ENCODE measurements at regions not wholly inside any gene's neighbourhood (a gene's known extent, or its start where the extent isn't known, plus 50 kb on each side); places are given as distances from the start of the nearest gene placed in this dataset.

- H3K27ac Mint-ChIP-seq: no peak overlapping the region
- peaks cover 17% of the 10 kb centered on the region for H3K4me1 Mint-ChIP-seq (ENCODE audit: low read depth)
- no peaks in the 10 kb centered on the region for H3K36me3 Mint-ChIP-seq (ENCODE audit: low read depth)
Observed at GRCh38 chr10:28378986-28379585, 76.2 kb upstream of the MPP7 start.

GRCh38 chr10:28381466-28381865, 78.6 kb upstream of the MPP7 start:
- Mint-ChIP-seq H3K4me3 (no peak overlapping the region), H3K4me1 (ENCODE audit: low read depth) (peaks cover 19% of the 10 kb centered on the region), H3K27ac (no peak overlapping the region), H3K36me3 (ENCODE audit: low read depth) (no peaks in the 10 kb centered on the region), H3K9me3 (no peaks in the 10 kb centered on the region), H3K27me3 (ENCODE audit: insufficient read depth) (peaks cover 20% of the 10 kb centered on the region)
- intact Hi-C loops (cut with micrococcal nuclease): loop anchor here (1.0 to 5.0 kb wide), 3 partner anchors 78 to 824 kb away; partner anchors contain the start of gene MPP7
- no peak for DNase-seq (ENCODE audit: low spot score)

More at GRCh38 chr10:28378986-28379585, 76.2 kb upstream of the MPP7 start:
- intact Hi-C loops (cut with micrococcal nuclease): no loop called here
- Mint-ChIP-seq H3K9me3 (no peaks in the 10 kb centered on the region), H3K27me3 (ENCODE audit: insufficient read depth) (peaks cover 12% of the 10 kb centered on the region), H3K4me3 (no peak overlapping the region)
- DNase-seq (ENCODE audit: low spot score): no peak

GRCh38 chr10:28381903-28382347, 79.1 kb upstream of the MPP7 start:
- Mint-ChIP-seq H3K4me1 (ENCODE audit: low read depth) (peaks cover 24% of the 10 kb centered on the region), H3K9me3 (no peaks in the 10 kb centered on the region), H3K4me3 (no peak overlapping the region), H3K27ac (no peak overlapping the region), H3K27me3 (ENCODE audit: insufficient read depth) (peaks cover 22% of the 10 kb centered on the region), H3K36me3 (ENCODE audit: low read depth) (no peaks in the 10 kb centered on the region)
- peak; percentile 58 for DNase-seq (ENCODE audit: low spot score)
- intact Hi-C loops (cut with micrococcal nuclease): loop anchor here (1.0 to 5.0 kb wide), 6 partner anchors 14 to 825 kb away; partner anchors contain the start of gene MPP7

GRCh38 chr10:28382525-28383269, 79.8 kb upstream of the MPP7 start:
- Mint-ChIP-seq H3K27me3 (ENCODE audit: insufficient read depth) (peaks cover 25% of the 10 kb centered on the region), H3K27ac (no peak overlapping the region), H3K36me3 (ENCODE audit: low read depth) (no peaks in the 10 kb centered on the region), H3K9me3 (no peaks in the 10 kb centered on the region), H3K4me3 (no peak overlapping the region), H3K4me1 (ENCODE audit: low read depth) (peaks cover 25% of the 10 kb centered on the region)
- DNase-seq (ENCODE audit: low spot score): no peak
- intact Hi-C loops (cut with micrococcal nuclease): loop anchor here (1.0 to 5.0 kb wide), 4 partner anchors 14 to 825 kb away; no protein-coding TSS in a partner anchor

- Mint-ChIP-seq H3K4me1 (ENCODE audit: low read depth) (peaks cover 25% of the 10 kb centered on the region), H3K9me3 (no peaks in the 10 kb centered on the region), H3K36me3 (ENCODE audit: low read depth) (no peaks in the 10 kb centered on the region), H3K27ac (no peak overlapping the region), H3K4me3 (no peak overlapping the region), H3K27me3 (ENCODE audit: insufficient read depth) (peaks cover 21% of the 10 kb centered on the region)
- no peak for DNase-seq (ENCODE audit: low spot score)
- intact Hi-C loops (cut with micrococcal nuclease): loop anchor here (5.0 kb wide), 1 partner anchor 827 kb away; no protein-coding TSS in a partner anchor
Observed at GRCh38 chr10:28384557-28384956, 81.7 kb upstream of the MPP7 start.

- Mint-ChIP-seq H3K4me3 (no peak overlapping the region), H3K4me1 (ENCODE audit: low read depth) (peaks cover 16% of the 10 kb centered on the region), H3K27ac (no peak overlapping the region), H3K9me3 (no peaks in the 10 kb centered on the region), H3K27me3 (ENCODE audit: insufficient read depth) (peaks cover 21% of the 10 kb centered on the region), H3K36me3 (ENCODE audit: low read depth) (no peaks in the 10 kb centered on the region)
- DNase-seq (ENCODE audit: low spot score): no peak
- intact Hi-C loops (cut with micrococcal nuclease): no loop called here
Observed at GRCh38 chr10:28385748-28386502, 83.1 kb upstream of the MPP7 start.

- Mint-ChIP-seq H3K4me1 (ENCODE audit: low read depth) (peaks cover 14% of the 10 kb centered on the region), H3K9me3 (no peaks in the 10 kb centered on the region), H3K27ac (no peak overlapping the region), H3K27me3 (ENCODE audit: insufficient read depth) (peaks cover 21% of the 10 kb centered on the region), H3K4me3 (no peak overlapping the region), H3K36me3 (ENCODE audit: low read depth) (no peaks in the 10 kb centered on the region)
- intact Hi-C loops (cut with micrococcal nuclease): no loop called here
- DNase-seq (ENCODE audit: low spot score): no peak
Observed at GRCh38 chr10:28386503-28386868, 83.6 kb upstream of the MPP7 start.

- Mint-ChIP-seq H3K27ac (no peak overlapping the region), H3K4me3 (no peak overlapping the region), H3K27me3 (ENCODE audit: insufficient read depth) (peaks cover 21% of the 10 kb centered on the region), H3K4me1 (ENCODE audit: low read depth) (peaks cover 9% of the 10 kb centered on the region), H3K36me3 (ENCODE audit: low read depth) (no peaks in the 10 kb centered on the region), H3K9me3 (no peaks in the 10 kb centered on the region)
- DNase-seq (ENCODE audit: low spot score): no peak
- intact Hi-C loops (cut with micrococcal nuclease): no loop called here
Observed at GRCh38 chr10:28387140-28387539, 84.3 kb upstream of the MPP7 start.

- H3K36me3 Mint-ChIP-seq (ENCODE audit: low read depth): no peaks in the 10 kb centered on the region
- H3K27me3 Mint-ChIP-seq (ENCODE audit: insufficient read depth): peaks cover 22% of the 10 kb centered on the region
- DNase-seq (ENCODE audit: low spot score): no peak
- no peak overlapping the region for H3K27ac Mint-ChIP-seq
- intact Hi-C loops (cut with micrococcal nuclease): no loop called here
- H3K4me3 Mint-ChIP-seq: no peak overlapping the region
- H3K9me3 Mint-ChIP-seq: no peaks in the 10 kb centered on the region
- peaks cover 14% of the 10 kb centered on the region for H3K4me1 Mint-ChIP-seq (ENCODE audit: low read depth)
Observed at GRCh38 chr10:28391283-28391682, 88.4 kb upstream of the MPP7 start.

- Mint-ChIP-seq H3K27ac (no peak overlapping the region), H3K36me3 (ENCODE audit: low read depth) (no peaks in the 10 kb centered on the region), H3K9me3 (no peaks in the 10 kb centered on the region), H3K4me3 (no peak overlapping the region), H3K4me1 (ENCODE audit: low read depth) (peaks cover 7% of the 10 kb centered on the region), H3K27me3 (ENCODE audit: insufficient read depth) (peaks cover 19% of the 10 kb centered on the region)
- intact Hi-C loops (cut with micrococcal nuclease): loop anchor here (1.0 kb wide), 1 partner anchor 144 kb away; no protein-coding TSS in a partner anchor
- peak; percentile 24 for DNase-seq (ENCODE audit: low spot score)
Observed at GRCh38 chr10:28393956-28394568, 91.2 kb upstream of the MPP7 start.

- no peak overlapping the region for H3K27ac Mint-ChIP-seq
- no peak overlapping the region for H3K4me3 Mint-ChIP-seq
- peaks cover 22% of the 10 kb centered on the region for H3K27me3 Mint-ChIP-seq (ENCODE audit: insufficient read depth)
- intact Hi-C loops (cut with micrococcal nuclease): no loop called here
- peaks cover 7% of the 10 kb centered on the region for H3K4me1 Mint-ChIP-seq (ENCODE audit: low read depth)
- H3K9me3 Mint-ChIP-seq: no peaks in the 10 kb centered on the region
- H3K36me3 Mint-ChIP-seq (ENCODE audit: low read depth): no peaks in the 10 kb centered on the region
- DNase-seq (ENCODE audit: low spot score): no peak
Observed at GRCh38 chr10:28396331-28396730, 93.5 kb upstream of the MPP7 start.

- Mint-ChIP-seq H3K4me3 (no peak overlapping the region), H3K9me3 (no peaks in the 10 kb centered on the region), H3K27me3 (ENCODE audit: insufficient read depth) (peaks cover 22% of the 10 kb centered on the region), H3K36me3 (ENCODE audit: low read depth) (no peaks in the 10 kb centered on the region), H3K27ac (no peak overlapping the region), H3K4me1 (ENCODE audit: low read depth) (peaks cover 7% of the 10 kb centered on the region)
- no peak for DNase-seq (ENCODE audit: low spot score)
- intact Hi-C loops (cut with micrococcal nuclease): no loop called here
Observed at GRCh38 chr10:28397229-28397628, 94.4 kb upstream of the MPP7 start.
